HG03469 (cell line): ENCODE measurements at regions not wholly inside any gene's neighbourhood (a gene's known extent, or its start where the extent isn't known, plus 50 kb on each side); places are given as distances from the start of the nearest gene placed in this dataset.
A peak's percentile ranks its signal among the peaks of the same experiment; 100 is the strongest.
"Not testable (repeated sequence)": the region's sequence is repeated elsewhere in the genome, so short reads cannot be mapped to it uniquely, and the experiment has no call there.

Experiments
- ATAC-seq: cut with Tn5 transposase; IDR thresholded peaks from one replicate; pipeline ENCODE4 v1.9.1; 2021; ENCODE audit warnings: mild to moderate bottlenecking, moderate library complexity, moderate number of reproducible peaks; ENCODE audit not compliant: unreplicated experiment

- no peak for ATAC-seq
Measured at GRCh38 chr3:81829937-81830336, 68.5 kb upstream of the GBE1 start.

GRCh38 chr3:81829272-81829671 is 67.8 kb upstream of the GBE1 start:
- ATAC-seq = not testable (repeated sequence)

- peak; percentile 95 for ATAC-seq
Measured at GRCh38 chr3:81823882-81824395, 62.5 kb upstream of the GBE1 start.

GRCh38 chr3:81823086-81823485 is 61.6 kb upstream of the GBE1 start:
- ATAC-seq = no peak

- ATAC-seq = peak; percentile 98
Measured at GRCh38 chr3:81816473-81817250, 55.2 kb upstream of the GBE1 start.

GRCh38 chr3:81812098-81812497 is 50.7 kb upstream of the GBE1 start:
- not testable (repeated sequence) for ATAC-seq
